DND-41 (cell line): ENCODE measurements at regions not wholly inside any gene's neighbourhood (a gene's known extent, or its start where the extent isn't known, plus 50 kb on each side); places are given as distances from the start of the nearest gene placed in this dataset.

Experiments used
- ATAC-seq: fragments of 200-7000 bp; cut with Tn5 transposase; 3 replicates; pipeline ENCODE4 v1.9.1; 2021; ENCODE audit warnings: low read depth; ENCODE audit not compliant: insufficient read depth
- DNase-seq: peaks from one replicate; pipeline ENCODE4 v3.0.0-alpha.2; 2020
- H2AFZ ChIP-seq: 2 replicates; pipeline ENCODE4 v1.6.0; 2012; ENCODE audit warnings: low read depth, low read length
- H3K27ac ChIP-seq: 2 replicates; pipeline ENCODE4 v1.5.1; 2012; ENCODE audit warnings: low read length, inconsistent platforms
- H3K27me3 ChIP-seq: fragments of 200-600 bp; sonication (generic); 2 replicates; pipeline ENCODE4 v1.6.0; 2012; ENCODE audit warnings: low read length, mild to moderate bottlenecking, inconsistent platforms; ENCODE audit not compliant: insufficient read depth, poor library complexity
- H3K36me3 ChIP-seq: 2 replicates; pipeline ENCODE4 v1.5.1; 2012; ENCODE audit warnings: low read length, inconsistent platforms; ENCODE audit not compliant: insufficient read depth
- H3K4me1 ChIP-seq: 2 replicates; pipeline ENCODE4 v1.5.1; 2012; ENCODE audit warnings: mild to moderate bottlenecking, low read length; ENCODE audit not compliant: insufficient read depth
- H3K4me2 ChIP-seq: 2 replicates; pipeline ENCODE4 v1.6.0; 2012; ENCODE audit warnings: mild to moderate bottlenecking, moderate library complexity, low read length, inconsistent platforms; ENCODE audit not compliant: insufficient read depth
- H3K4me3 ChIP-seq, 2 experiments: fragments of 200-600 bp in 1 of 2; shearing (Covaris generic) in 1 of 2; 2 replicates each; pipeline ENCODE4 v1.5.1; 2012 to 2016; ENCODE audit warnings: inconsistent platforms in 2 of 2, low read length in 2 of 2, mild to moderate bottlenecking in 2 of 2, low read depth in 1 of 2, moderate library complexity in 1 of 2
- H3K79me2 ChIP-seq: 2 replicates; pipeline ENCODE4 v1.6.0; 2012; ENCODE audit warnings: low read length, inconsistent platforms; ENCODE audit not compliant: insufficient read depth
- H3K9ac ChIP-seq: 2 replicates; pipeline ENCODE4 v1.6.0; 2012; ENCODE audit warnings: low read depth, mild to moderate bottlenecking, inconsistent platforms, low read length, moderate library complexity
- H3K9me3 ChIP-seq: 2 replicates; pipeline ENCODE4 v1.5.1; 2012; ENCODE audit warnings: low read length, moderate library complexity, mild to moderate bottlenecking, inconsistent platforms; ENCODE audit not compliant: insufficient read depth, severe bottlenecking
- H4K20me1 ChIP-seq: 2 replicates; pipeline ENCODE4 v1.6.0; 2012; ENCODE audit warnings: low read length; ENCODE audit not compliant: insufficient read depth
- EZH2 ChIP-seq: IDR thresholded peaks from 3 replicates; pipeline ENCODE4 v1.6.1; 2012; ENCODE audit warnings: borderline replicate concordance, low read depth, mild to moderate bottlenecking, moderate library complexity, low read length, inconsistent platforms; ENCODE audit not compliant: severe bottlenecking
- TF ChIP-seq, protein P1 (sequence below): IDR thresholded peaks from 2 replicates; pipeline ENCODE4 v1.5.1; 2012; ENCODE audit warnings: borderline replicate concordance, low read length, moderate library complexity, mild to moderate bottlenecking; ENCODE audit not compliant: poor library complexity, severe bottlenecking; ENCODE audit errors: extremely low read depth

DNA sequence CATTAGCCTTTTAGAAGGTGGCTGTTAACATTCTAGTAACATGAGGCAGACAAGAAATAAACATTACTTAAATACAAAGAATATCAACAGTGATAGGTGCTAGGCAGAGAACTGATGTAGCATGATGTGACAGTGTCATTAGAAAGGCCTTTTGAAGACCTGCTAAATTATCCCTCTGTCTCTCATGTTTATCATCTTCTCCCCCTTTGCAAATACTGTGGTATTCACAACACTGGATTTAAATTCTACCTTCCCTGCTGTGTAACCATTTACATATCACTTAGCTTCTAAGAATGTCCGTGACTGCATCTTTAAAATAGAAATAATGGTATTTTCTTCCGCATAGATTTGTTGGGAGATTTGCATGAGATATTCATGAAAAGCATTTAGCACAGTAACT lies 74.4 kb upstream of the CLEC14A start:
- H3K4me3 ChIP-seq: no peak overlapping the region
- no peak overlapping the region for H2AFZ ChIP-seq
- H3K9me3 ChIP-seq: no peaks in the 10 kb centered on the region
- no peak overlapping the region for H3K27ac ChIP-seq
- DNase-seq (no peak), ATAC-seq (no peak)
- no peak overlapping the region for H3K4me2 ChIP-seq
- no peaks in the 10 kb centered on the region for H3K4me1 ChIP-seq
- H4K20me1 ChIP-seq: no peaks in the 10 kb centered on the region
- no peak overlapping the region for H3K9ac ChIP-seq
- no peaks in the 10 kb centered on the region for H3K36me3 ChIP-seq
- TF ChIP-seq EZH2: no peak
- TF ChIP-seq, protein P1, sequence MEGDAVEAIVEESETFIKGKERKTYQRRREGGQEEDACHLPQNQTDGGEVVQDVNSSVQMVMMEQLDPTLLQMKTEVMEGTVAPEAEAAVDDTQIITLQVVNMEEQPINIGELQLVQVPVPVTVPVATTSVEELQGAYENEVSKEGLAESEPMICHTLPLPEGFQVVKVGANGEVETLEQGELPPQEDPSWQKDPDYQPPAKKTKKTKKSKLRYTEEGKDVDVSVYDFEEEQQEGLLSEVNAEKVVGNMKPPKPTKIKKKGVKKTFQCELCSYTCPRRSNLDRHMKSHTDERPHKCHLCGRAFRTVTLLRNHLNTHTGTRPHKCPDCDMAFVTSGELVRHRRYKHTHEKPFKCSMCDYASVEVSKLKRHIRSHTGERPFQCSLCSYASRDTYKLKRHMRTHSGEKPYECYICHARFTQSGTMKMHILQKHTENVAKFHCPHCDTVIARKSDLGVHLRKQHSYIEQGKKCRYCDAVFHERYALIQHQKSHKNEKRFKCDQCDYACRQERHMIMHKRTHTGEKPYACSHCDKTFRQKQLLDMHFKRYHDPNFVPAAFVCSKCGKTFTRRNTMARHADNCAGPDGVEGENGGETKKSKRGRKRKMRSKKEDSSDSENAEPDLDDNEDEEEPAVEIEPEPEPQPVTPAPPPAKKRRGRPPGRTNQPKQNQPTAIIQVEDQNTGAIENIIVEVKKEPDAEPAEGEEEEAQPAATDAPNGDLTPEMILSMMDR: no peak
- H3K79me2 ChIP-seq: no peaks in the 10 kb centered on the region
- no peaks in the 10 kb centered on the region for H3K27me3 ChIP-seq

- ATAC-seq: no peak
- no peak overlapping the region for H3K4me3 ChIP-seq
- H3K27ac ChIP-seq: no peak overlapping the region
These were observed 73.4 kb upstream of the CLEC14A start for GRCh38 chr14:38329246-38329645.

GRCh38 chr14:38316922-38317321 lies 61.0 kb upstream of the CLEC14A start:
- no peaks in the 10 kb centered on the region for H3K9me3 ChIP-seq
- H3K4me3 ChIP-seq: no peak overlapping the region
- no peak overlapping the region for H3K9ac ChIP-seq
- no peaks in the 10 kb centered on the region for H3K79me2 ChIP-seq
- H3K36me3 ChIP-seq: no peaks in the 10 kb centered on the region
- DNase-seq (no peak), ATAC-seq (no peak)
- H3K27me3 ChIP-seq: no peaks in the 10 kb centered on the region
- H3K27ac ChIP-seq: no peak overlapping the region
- no peak for TF ChIP-seq EZH2
- TF ChIP-seq, protein P1: no peak
- H2AFZ ChIP-seq: no peak overlapping the region
- no peaks in the 10 kb centered on the region for H3K4me1 ChIP-seq
- H3K4me2 ChIP-seq: no peak overlapping the region
- no peaks in the 10 kb centered on the region for H4K20me1 ChIP-seq

More at GRCh38 chr14:38329246-38329645, 73.4 kb upstream of the CLEC14A start:
- H4K20me1 ChIP-seq: no peaks in the 10 kb centered on the region
- no peaks in the 10 kb centered on the region for H3K9me3 ChIP-seq
- no peaks in the 10 kb centered on the region for H3K4me1 ChIP-seq
- H3K36me3 ChIP-seq: no peaks in the 10 kb centered on the region
- H3K4me2 ChIP-seq: no peak overlapping the region
- no peak overlapping the region for H3K9ac ChIP-seq
- TF ChIP-seq, protein P1: no peak
- TF ChIP-seq EZH2: no peak
- no peaks in the 10 kb centered on the region for H3K79me2 ChIP-seq
- DNase-seq: no peak
- H2AFZ ChIP-seq: no peak overlapping the region
- no peaks in the 10 kb centered on the region for H3K27me3 ChIP-seq

DNA sequence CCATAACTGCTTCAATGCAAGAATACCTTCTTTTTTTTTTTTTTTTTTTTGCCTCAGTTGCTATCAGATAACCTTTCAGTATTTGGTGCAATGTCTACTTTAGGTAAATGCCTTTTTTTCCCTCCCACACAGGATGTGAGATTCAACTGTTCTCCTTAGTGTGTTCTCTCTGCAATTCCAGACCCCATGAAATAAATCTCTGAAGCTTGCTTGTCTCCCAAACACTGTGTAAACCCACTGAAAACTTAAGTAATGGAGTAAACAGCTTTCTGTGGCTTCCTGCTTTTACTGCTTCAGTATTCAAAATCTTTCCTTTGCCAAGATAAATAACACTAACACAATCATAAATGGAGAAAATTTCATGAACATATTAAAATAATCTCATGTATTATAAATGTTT lies 55.8 kb upstream of the CLEC14A start:
- Histone ChIP-seq H3K27me3 (no peaks in the 10 kb centered on the region), H3K9ac (no peak overlapping the region), H3K27ac (no peak overlapping the region), H4K20me1 (no peaks in the 10 kb centered on the region), H3K36me3 (no peaks in the 10 kb centered on the region), H3K9me3 (no peaks in the 10 kb centered on the region), H3K79me2 (no peaks in the 10 kb centered on the region), H2AFZ (no peak overlapping the region), H3K4me3 (no peak overlapping the region), H3K4me2 (no peak overlapping the region), H3K4me1 (no peaks in the 10 kb centered on the region)
- TF ChIP-seq, protein P1: no peak
- no peak for TF ChIP-seq EZH2
- ATAC-seq: no peak
- DNase-seq: no peak
